CD4-positive, alpha-beta T cell (primary cell): ENCODE measurements at regions not wholly inside any gene's neighbourhood (a gene's known extent, or its start where the extent isn't known, plus 50 kb on each side); places are given as distances from the start of the nearest gene placed in this dataset.

Experiments
- ATAC-seq: fragments of 200-7000 bp; cut with Tn5 transposase; one replicate; pipeline ENCODE4 v1.10.0; 2022; ENCODE audit warnings: mild to moderate bottlenecking; ENCODE audit not compliant: poor library complexity
- CTCF ChIA-PET: fragments of 350-600 bp; sonication (Branson Sonifier 250); formaldehyde crosslinking; loops from one replicate; lab custom pipeline; 2021; ENCODE audit warnings: antibody characterized with exemption, inconsistent platforms; lab: Charles Lee
- POLR2A ChIA-PET: fragments of 350-600 bp; sonication (Branson Sonifier 250); formaldehyde crosslinking; loops from one replicate; lab custom pipeline; 2021; ENCODE audit warnings: antibody characterized with exemption, inconsistent platforms; lab: Charles Lee
- DNase-seq, 14 experiments: peaks; one replicate each; pipeline ENCODE4 v3.0.0-alpha.2; 2013 to 2020; ENCODE audit warnings: mixed read lengths in 2 of 14
- H3K27ac ChIP-seq, 2 donors: one replicate each; pipeline versions ENCODE4 v1.5.1 to v1.7.0; 2013; ENCODE audit warnings: low read length in 2 of 2, low read depth in 1 of 2, mild to moderate bottlenecking in 1 of 2
- H3K27me3 ChIP-seq, 2 experiments: 1 replicate in 1 of 2; 2 replicates in 1 of 2; pipeline versions ENCODE4 v1.6.1 to v1.7.0; 2013; ENCODE audit warnings: low read length in 2 of 2, control low read depth in 1 of 2, mild to moderate bottlenecking in 1 of 2, moderate library complexity in 1 of 2; ENCODE audit not compliant: insufficient read depth in 2 of 2, control insufficient read depth in 1 of 2
- H3K36me3 ChIP-seq: one replicate; pipeline ENCODE4 v1.6.1; 2013; ENCODE audit warnings: low read length, control low read depth; ENCODE audit not compliant: insufficient read depth
- H3K4me1 ChIP-seq: one replicate; pipeline ENCODE4 v1.6.1; 2013; ENCODE audit warnings: low read length, control low read depth; ENCODE audit not compliant: insufficient read depth
- H3K4me3 ChIP-seq: one replicate; pipeline ENCODE4 v1.5.1; 2013; ENCODE audit warnings: mild to moderate bottlenecking, low read length, moderate library complexity
- H3K9me3 ChIP-seq, 2 experiments: 1 replicate in 1 of 2; 2 replicates in 1 of 2; pipeline versions ENCODE4 v1.6.1 to v1.7.0; 2013; ENCODE audit warnings: low read length in 2 of 2, mild to moderate bottlenecking in 2 of 2, control low read depth in 1 of 2, moderate library complexity in 1 of 2; ENCODE audit not compliant: control insufficient read depth in 1 of 2, insufficient read depth in 1 of 2
- H3K27ac Mint-ChIP-seq: one replicate; pipeline ENCODE4 v1.8.0; 2020; ENCODE audit warnings: mixed read lengths
- H3K27me3 Mint-ChIP-seq: one replicate; pipeline ENCODE4 v1.8.0; 2021; ENCODE audit warnings: mixed read lengths
- H3K36me3 Mint-ChIP-seq: one replicate; pipeline ENCODE4 v1.8.0; 2021; ENCODE audit warnings: low read depth, mixed read lengths
- H3K4me1 Mint-ChIP-seq: one replicate; pipeline ENCODE4 v1.8.0; 2021; ENCODE audit warnings: low read depth, mixed read lengths
- H3K4me3 Mint-ChIP-seq: one replicate; pipeline ENCODE4 v1.8.0; 2020; ENCODE audit warnings: mild to moderate bottlenecking, mixed read lengths
- H3K9me3 Mint-ChIP-seq: one replicate; pipeline ENCODE4 v1.8.0; 2020; ENCODE audit warnings: mixed read lengths
- CTCF ChIP-seq: fragments of 200-600 bp; IDR thresholded peaks from one replicate; pipeline ENCODE4 v1.8.0; 2022; ENCODE audit warnings: antibody characterized with exemption, mild to moderate bottlenecking
- intact Hi-C, 2 experiments: fragments of 100-400 bp; cut with DNase I in 1 of 2; cut with micrococcal nuclease in 1 of 2; formaldehyde crosslinking; loops; one replicate each; pipeline versions ENCODE4 v1.15.1 to v1.9.0; 2023 to 2025; cut with DNase I, micrococcal nuclease

DNA sequence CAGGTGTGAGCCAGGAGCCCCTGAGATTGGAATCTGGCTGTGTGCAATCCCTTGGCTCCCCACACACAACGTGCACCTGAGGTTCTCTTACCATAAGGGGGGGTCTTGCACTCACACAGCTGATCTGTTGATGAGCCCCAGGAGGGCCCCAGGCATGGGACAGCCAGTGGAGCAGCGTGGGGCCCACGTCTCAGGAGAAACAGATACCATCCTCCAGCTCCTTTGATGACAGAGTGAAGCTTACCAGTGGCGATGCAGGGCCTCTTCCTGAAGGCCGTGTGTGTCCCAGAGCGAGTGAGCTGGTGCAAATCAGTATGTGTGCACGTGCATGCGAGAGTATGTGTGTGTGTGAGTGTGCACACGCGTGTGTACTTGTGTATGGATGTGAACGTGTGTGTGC lies 287.4 kb downstream of the IRX1 start:
- H3K36me3 Mint-ChIP-seq = no peaks in the 10 kb centered on the region

GRCh38 chr5:3886524-3887451 lies 291.2 kb downstream of the IRX1 start:
- H3K27ac Mint-ChIP-seq = no peak overlapping the region
- ATAC-seq = peak; percentile 26

More for the DNA sequence above, 287.4 kb downstream of the IRX1 start:
- Histone ChIP-seq H3K9me3 (peaks cover 0 to 44% of the 10 kb centered on the region in 2 experiments), H3K4me3 (no peak overlapping the region), H3K36me3 (no peaks in the 10 kb centered on the region), H3K27ac (no peak overlapping the region), H3K4me1 (no peaks in the 10 kb centered on the region), H3K27me3 (no peaks in the 10 kb centered on the region)
- POLR2A ChIA-PET = no interaction called here
- Mint-ChIP-seq H3K4me3 (no peak overlapping the region), H3K27me3 (no peaks in the 10 kb centered on the region), H3K27ac (no peak overlapping the region), H3K9me3 (no peaks in the 10 kb centered on the region), H3K4me1 (peaks cover 12% of the 10 kb centered on the region)
- intact Hi-C loops = no loop called here
- CTCF ChIA-PET = no interaction called here
- no peak for DNase-seq
- no peak for TF ChIP-seq CTCF
- no peak for ATAC-seq

DNA sequence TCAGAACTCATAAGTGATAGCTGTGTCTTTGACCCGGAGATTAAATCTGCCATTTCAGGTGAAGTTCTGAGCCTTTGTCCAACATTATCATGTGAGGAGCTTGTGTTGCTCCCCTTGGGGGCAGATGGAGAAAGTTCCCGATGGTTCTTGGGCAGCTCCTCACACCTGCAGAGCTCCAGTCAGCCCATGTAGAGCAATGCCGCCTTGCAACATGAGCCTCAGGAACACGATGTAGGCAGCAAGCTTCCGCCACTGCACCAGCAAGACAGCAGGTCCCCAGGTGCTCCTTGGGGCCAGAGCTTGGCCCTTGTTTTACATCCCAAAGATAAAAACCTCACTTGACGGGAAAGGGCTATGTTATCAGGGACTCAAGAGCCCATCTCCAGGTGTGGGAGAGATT lies 292.7 kb downstream of the IRX1 start:
- H3K27ac Mint-ChIP-seq = no peak overlapping the region
- H3K4me1 Mint-ChIP-seq = peaks cover 12% of the 10 kb centered on the region
- H3K36me3 ChIP-seq = no peaks in the 10 kb centered on the region
- intact Hi-C loops = no loop called here
- H3K9me3 ChIP-seq = peaks cover 0 to 31% of the 10 kb centered on the region in 2 experiments
- no peak for TF ChIP-seq CTCF
- H3K4me3 Mint-ChIP-seq = no peak overlapping the region
- DNase-seq (no peak), ATAC-seq (no peak)
- ChIA-PET POLR2A (no interaction called here), CTCF (no interaction called here)
- peaks cover 4% of the 10 kb centered on the region for H3K9me3 Mint-ChIP-seq
- no peaks in the 10 kb centered on the region for H3K4me1 ChIP-seq
- no peak overlapping the region for H3K4me3 ChIP-seq
- H3K27ac ChIP-seq = no peak overlapping the region
- H3K27me3 ChIP-seq = no peaks in the 10 kb centered on the region
- no peaks in the 10 kb centered on the region for H3K27me3 Mint-ChIP-seq
- H3K36me3 Mint-ChIP-seq = no peaks in the 10 kb centered on the region

More at GRCh38 chr5:3886524-3887451, 291.2 kb downstream of the IRX1 start:
- no peaks in the 10 kb centered on the region for H3K36me3 Mint-ChIP-seq
- H3K9me3 Mint-ChIP-seq = peaks cover under 1% of the 10 kb centered on the region
- H3K4me1 ChIP-seq = no peaks in the 10 kb centered on the region
- intact Hi-C loops = no loop called here
- ChIA-PET POLR2A (interaction anchor here (1.2 kb wide), 1 partner anchor 10 kb away, joined by 3 read pairs; no protein-coding TSS in a partner anchor), CTCF (no interaction called here)
- peaks cover 12% of the 10 kb centered on the region for H3K4me1 Mint-ChIP-seq
- TF ChIP-seq CTCF = no peak
- H3K36me3 ChIP-seq = no peaks in the 10 kb centered on the region
- no peak overlapping the region for H3K4me3 Mint-ChIP-seq
- DNase-seq = no peak
- no peaks in the 10 kb centered on the region for H3K27me3 ChIP-seq
- no peak overlapping the region for H3K27ac ChIP-seq
- H3K9me3 ChIP-seq = peaks cover 0 to 38% of the 10 kb centered on the region in 2 experiments
- H3K27me3 Mint-ChIP-seq = no peaks in the 10 kb centered on the region
- no peak overlapping the region for H3K4me3 ChIP-seq
